ENCODE measurements at regions not wholly inside any gene's neighbourhood (a gene's known extent, or its start where the extent isn't known, plus 50 kb on each side); places are given as distances from the start of the nearest gene placed in this dataset.

DNA sequence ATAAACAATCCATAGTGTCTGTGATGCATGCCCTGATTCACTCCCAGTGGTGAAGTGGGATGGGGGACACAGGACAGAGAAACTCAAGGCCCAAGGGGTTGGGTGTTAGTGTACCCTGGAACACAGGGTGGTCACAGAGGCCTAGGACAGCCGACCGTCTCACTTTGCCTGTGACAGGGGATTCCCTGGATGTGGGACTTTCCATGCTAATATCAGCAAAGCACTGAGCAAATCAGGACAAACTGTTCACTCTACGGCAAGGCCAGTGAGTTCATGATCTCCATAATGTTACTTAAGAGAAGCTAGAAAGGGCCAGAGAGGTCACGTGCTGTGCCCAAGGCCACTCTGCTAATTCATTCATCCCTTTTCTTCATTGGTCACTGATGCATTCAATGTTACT is 158.7 kb upstream of the RBPJ start:
- no peaks in the 10 kb centered on the region for H3K27me3 ChIP-seq
- in situ Hi-C loops (cut with MboI; ENCODE audit: low sequenced_read_pairs in 4 of 4) = no loop called here
- H3K4me1 ChIP-seq = no peaks in the 10 kb centered on the region
- no peaks in the 10 kb centered on the region for H3K9me3 ChIP-seq
- ATAC-seq = no peak
- H3K36me3 ChIP-seq = no peaks in the 10 kb centered on the region
- TF ChIP-seq, protein P1, sequence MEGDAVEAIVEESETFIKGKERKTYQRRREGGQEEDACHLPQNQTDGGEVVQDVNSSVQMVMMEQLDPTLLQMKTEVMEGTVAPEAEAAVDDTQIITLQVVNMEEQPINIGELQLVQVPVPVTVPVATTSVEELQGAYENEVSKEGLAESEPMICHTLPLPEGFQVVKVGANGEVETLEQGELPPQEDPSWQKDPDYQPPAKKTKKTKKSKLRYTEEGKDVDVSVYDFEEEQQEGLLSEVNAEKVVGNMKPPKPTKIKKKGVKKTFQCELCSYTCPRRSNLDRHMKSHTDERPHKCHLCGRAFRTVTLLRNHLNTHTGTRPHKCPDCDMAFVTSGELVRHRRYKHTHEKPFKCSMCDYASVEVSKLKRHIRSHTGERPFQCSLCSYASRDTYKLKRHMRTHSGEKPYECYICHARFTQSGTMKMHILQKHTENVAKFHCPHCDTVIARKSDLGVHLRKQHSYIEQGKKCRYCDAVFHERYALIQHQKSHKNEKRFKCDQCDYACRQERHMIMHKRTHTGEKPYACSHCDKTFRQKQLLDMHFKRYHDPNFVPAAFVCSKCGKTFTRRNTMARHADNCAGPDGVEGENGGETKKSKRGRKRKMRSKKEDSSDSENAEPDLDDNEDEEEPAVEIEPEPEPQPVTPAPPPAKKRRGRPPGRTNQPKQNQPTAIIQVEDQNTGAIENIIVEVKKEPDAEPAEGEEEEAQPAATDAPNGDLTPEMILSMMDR (IDR thresholded peaks at IDR 0.05 in 4 of 5, conservative IDR thresholded peaks at IDR 0.05 in 1 of 5) = no peak
- TF ChIP-seq POLR2A (IDR thresholded peaks at IDR 0.05) = no peak
- no peak for DNase-seq
- H3K27ac ChIP-seq = no peak overlapping the region
- no peak overlapping the region for H3K4me3 ChIP-seq
- intact Hi-C loops (cut with DNase I; ENCODE audit: low total_unique reads) = no loop called here

DNA sequence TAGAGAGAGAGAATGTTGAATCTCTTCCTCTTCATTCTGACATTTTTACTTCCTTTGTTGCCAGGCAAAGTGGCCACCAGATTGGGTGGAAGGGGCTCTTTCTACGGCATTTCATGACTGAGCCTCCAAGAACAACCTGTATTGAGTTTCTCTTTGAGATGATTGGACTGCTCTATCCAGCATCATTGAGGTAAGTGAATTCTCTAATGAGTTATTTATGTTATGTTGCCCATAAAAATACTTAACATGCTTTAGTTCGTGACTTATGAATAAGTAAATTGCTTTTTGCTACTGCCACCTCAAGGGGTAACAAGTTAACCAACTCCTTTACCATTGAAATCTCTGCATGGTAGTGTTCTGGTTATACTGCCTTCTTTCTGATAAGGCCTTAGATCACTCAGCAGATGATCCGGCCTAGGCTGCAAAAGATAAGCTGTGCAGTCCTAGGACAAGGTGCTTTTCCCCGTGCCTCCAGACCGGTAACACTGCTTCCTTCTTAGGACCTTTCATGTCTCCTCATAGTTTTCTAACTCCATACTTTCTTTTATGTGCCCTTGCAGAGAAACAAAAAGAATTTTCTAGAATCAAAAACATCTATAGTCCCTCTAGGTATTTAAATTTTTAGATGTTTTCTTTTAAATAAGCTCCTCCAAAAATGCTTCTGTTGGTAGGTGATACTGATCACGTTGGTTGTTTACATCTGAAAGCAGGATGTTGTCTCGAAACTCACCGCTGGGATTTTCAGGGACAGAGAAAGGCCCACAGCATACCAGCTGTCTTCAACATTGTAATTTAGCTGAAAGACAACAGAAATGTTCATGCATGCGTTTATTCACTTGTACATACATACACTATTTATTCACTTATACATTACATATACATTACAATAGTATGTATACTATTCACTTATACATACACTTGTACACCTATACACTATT is 157.1 kb upstream of the RBPJ start:
- H3K9me3 ChIP-seq = no peaks in the 10 kb centered on the region
- H3K27me3 ChIP-seq = no peaks in the 10 kb centered on the region
- TF ChIP-seq, protein P1 (IDR thresholded peaks at IDR 0.05 in 4 of 5, conservative IDR thresholded peaks at IDR 0.05 in 1 of 5) = no peak
- TF ChIP-seq POLR2A (IDR thresholded peaks at IDR 0.05) = no peak
- H3K4me3 ChIP-seq = no peak overlapping the region
- DNase-seq = no peak
- ATAC-seq = no peak
- no peaks in the 10 kb centered on the region for H3K36me3 ChIP-seq
- intact Hi-C loops (cut with DNase I; ENCODE audit: low total_unique reads) (no loop called here), in situ Hi-C loops (cut with MboI; ENCODE audit: low sequenced_read_pairs in 4 of 4) (no loop called here)
- no peak overlapping the region for H3K27ac ChIP-seq
- H3K4me1 ChIP-seq = no peaks in the 10 kb centered on the region

DNA sequence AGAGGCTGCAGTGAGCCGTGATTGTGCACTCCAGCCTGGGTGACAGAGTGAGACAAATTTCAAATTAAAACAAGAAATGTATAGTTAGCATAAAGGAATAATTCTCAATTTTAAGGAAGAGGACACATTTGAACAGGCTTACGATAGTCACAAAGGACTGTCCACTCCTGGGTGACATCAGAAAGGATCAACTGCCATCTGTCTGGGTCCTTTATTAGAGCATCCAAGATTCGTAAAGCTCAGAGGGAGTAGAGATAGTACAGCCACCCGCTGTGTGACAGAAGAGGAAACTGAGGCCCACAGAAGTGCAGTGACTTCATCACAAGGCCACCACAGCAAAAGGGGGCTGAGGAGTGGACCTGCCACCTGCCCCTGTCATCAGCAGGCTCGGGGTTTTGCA is 149.3 kb upstream of the RBPJ start:
- ATAC-seq (no peak), DNase-seq (no peak)
- in situ Hi-C loops (cut with MboI; ENCODE audit: low sequenced_read_pairs in 4 of 4) = no loop called here
- TF ChIP-seq, protein P1 (IDR thresholded peaks at IDR 0.05 in 4 of 5, conservative IDR thresholded peaks at IDR 0.05 in 1 of 5) = no peak
- TF ChIP-seq POLR2A (IDR thresholded peaks at IDR 0.05) = no peak
- Histone ChIP-seq H3K9me3 (no peaks in the 10 kb centered on the region), H3K27me3 (peaks cover 0 to 7% (median 0%) of the 10 kb centered on the region in 3 donors), H3K4me3 (no peak overlapping the region), H3K36me3 (no peaks in the 10 kb centered on the region), H3K4me1 (no peaks in the 10 kb centered on the region), H3K27ac (no peak overlapping the region)
- intact Hi-C loops (cut with DNase I; ENCODE audit: low total_unique reads) = no loop called here

DNA sequence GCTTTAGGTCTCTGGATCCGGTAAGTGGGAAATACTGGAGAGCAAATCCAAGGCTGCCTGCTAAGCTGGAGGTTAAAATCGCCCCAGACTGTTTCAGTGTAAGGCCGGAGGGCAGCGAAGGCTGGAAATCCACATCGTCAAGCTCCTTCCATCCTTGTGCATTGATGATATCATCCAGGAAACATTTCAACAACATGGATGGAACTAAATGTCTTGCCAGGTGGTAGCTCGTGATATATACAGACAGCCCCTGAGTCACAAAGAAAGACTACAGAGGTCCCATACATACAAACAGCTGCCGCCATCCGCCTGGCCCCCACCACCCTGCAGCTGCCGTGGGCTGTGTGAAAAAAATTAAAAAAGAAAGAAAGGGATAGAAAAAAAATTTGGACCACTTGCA is 148.9 kb upstream of the RBPJ start:
- Histone ChIP-seq H3K27ac (no peak overlapping the region), H3K4me1 (no peaks in the 10 kb centered on the region), H3K27me3 (peaks cover 0 to 7% (median 0%) of the 10 kb centered on the region in 3 donors), H3K4me3 (no peak overlapping the region), H3K36me3 (no peaks in the 10 kb centered on the region), H3K9me3 (no peaks in the 10 kb centered on the region)
- ATAC-seq (peak in 1 of 2 donors; percentile 42), DNase-seq (no peak)
- intact Hi-C loops (cut with DNase I; ENCODE audit: low total_unique reads) (no loop called here), in situ Hi-C loops (cut with MboI; ENCODE audit: low sequenced_read_pairs in 4 of 4) (no loop called here)
- TF ChIP-seq, protein P1 (IDR thresholded peaks at IDR 0.05 in 4 of 5, conservative IDR thresholded peaks at IDR 0.05 in 1 of 5) = no peak
- no peak for TF ChIP-seq POLR2A (IDR thresholded peaks at IDR 0.05)
